Naive thymus-derived CD8-positive, alpha-beta T cell (primary cell): ENCODE measurements at regions not wholly inside any gene's neighbourhood (a gene's known extent, or its start where the extent isn't known, plus 50 kb on each side); places are given as distances from the start of the nearest gene placed in this dataset.
A peak's percentile ranks its signal among the peaks of the same experiment; 100 is the strongest.

ENCODE experiments used
- ATAC-seq, 2 donors: fragments of 150-1000 bp; cut with Tn5 transposase in 1 of 2; sonication (Bioruptor Pico), chemical (Tn5 transposase) in 1 of 2; 1 replicate in 1 of 2; 2 replicates in 1 of 2; pipeline ENCODE4 v1.10.0; 2021; ENCODE audit warnings: mild to moderate bottlenecking in 2 of 2, moderate library complexity in 2 of 2
- POLR2A ChIA-PET: fragments of 350-600 bp; sonication (Branson Sonifier 250); formaldehyde crosslinking; loops from one replicate; lab custom pipeline; 2021; ENCODE audit warnings: antibody characterized with exemption; lab: Charles Lee
- DNase-seq, 10 donors: peaks; one replicate each; pipeline versions ENCODE4 v3.0.0 to v3.0.0-alpha.2; 2020 to 2022
- H3K27ac Mint-ChIP-seq, 10 donors: one replicate each; pipeline ENCODE4 v1.8.0; 2020 to 2022; ENCODE audit warnings: mild to moderate bottlenecking in 10 of 10, mixed read lengths in 10 of 10, moderate library complexity in 4 of 10, inconsistent platforms in 1 of 10
- H3K27me3 Mint-ChIP-seq, 5 donors: one replicate each; pipeline ENCODE4 v1.8.0; 2021 to 2022; ENCODE audit warnings: mixed read lengths in 5 of 5
- H3K36me3 Mint-ChIP-seq, 3 donors: one replicate each; pipeline ENCODE4 v1.8.0; 2020 to 2022; ENCODE audit warnings: mixed read lengths in 3 of 3, mild to moderate bottlenecking in 2 of 3, inconsistent platforms in 1 of 3
- H3K4me1 Mint-ChIP-seq, 4 donors: one replicate each; pipeline ENCODE4 v1.8.0; 2021 to 2022; ENCODE audit warnings: mixed read lengths in 4 of 4
- H3K4me3 Mint-ChIP-seq, 10 donors: one replicate each; pipeline ENCODE4 v1.8.0; 2020 to 2022; ENCODE audit warnings: mild to moderate bottlenecking in 10 of 10, mixed read lengths in 10 of 10, moderate library complexity in 6 of 10, inconsistent platforms in 1 of 10
- H3K9me3 Mint-ChIP-seq, 9 donors: one replicate each; pipeline ENCODE4 v1.8.0; 2020 to 2022; ENCODE audit warnings: mixed read lengths in 9 of 9, mild to moderate bottlenecking in 3 of 9, inconsistent platforms in 1 of 9, moderate library complexity in 1 of 9

DNA sequence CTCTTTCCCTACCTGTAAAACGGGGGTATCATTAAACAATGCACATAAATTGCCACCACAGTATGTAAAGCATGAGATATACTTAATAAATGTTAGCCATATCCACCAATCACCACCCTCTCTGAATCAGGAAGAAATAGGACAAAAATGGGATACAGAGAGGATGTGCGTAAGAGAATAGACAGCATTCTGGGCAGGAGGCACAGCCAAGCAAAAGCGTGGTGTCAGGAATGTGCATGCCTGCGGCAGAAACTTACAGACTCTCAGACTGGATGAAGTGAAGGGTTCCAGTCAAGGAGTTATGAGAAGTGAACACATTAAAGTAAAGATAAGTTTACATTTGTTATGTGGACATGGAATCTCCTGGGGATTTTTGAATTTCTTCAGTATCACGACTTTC, 121.7 kb upstream of the MDM1 start:
- Mint-ChIP-seq H3K27me3 (no peaks in the 10 kb centered on the region), H3K4me3 (peak overlapping the region in 3 of 10 donors; percentile 6 to 49 (median 49)), H3K9me3 (peaks cover 0 to 4% (median 0%) of the 10 kb centered on the region in 9 donors), H3K27ac (peak overlapping the region in 5 of 10 donors; percentile 7 to 89 (median 46)), H3K4me1 (peaks cover 48 to 85% (median 82%) of the 10 kb centered on the region in 4 donors), H3K36me3 (no peaks in the 10 kb centered on the region)
- DNase-seq (no peak), ATAC-seq (no peak)
- POLR2A ChIA-PET, result interaction anchor here (0.9 to 2.0 kb wide), 2 partner anchors 155 to 157 kb away, joined by 4 to 5 read pairs; partner anchors contain the start of gene RAP1B

DNA sequence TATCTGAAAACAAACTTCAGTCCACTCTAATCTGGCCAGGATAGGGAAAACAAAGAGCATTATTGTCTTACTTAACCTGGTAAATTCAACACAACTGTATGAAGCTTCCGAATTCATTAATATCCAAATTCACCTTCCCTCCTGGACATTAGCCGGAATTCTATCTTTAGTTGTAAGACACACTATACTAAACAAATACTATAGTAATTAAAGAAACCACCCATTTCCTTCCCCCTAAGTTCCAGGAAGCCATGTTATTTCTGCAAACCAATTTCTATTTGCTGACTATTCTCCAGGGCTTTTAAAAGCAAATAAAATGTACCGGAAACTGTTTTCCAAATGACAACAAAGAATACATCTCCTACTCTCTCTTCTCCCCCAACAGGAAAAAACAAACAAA, 122.7 kb upstream of the MDM1 start:
- DNase-seq (no peak), ATAC-seq (no peak)
- POLR2A ChIA-PET, result interaction anchor here (0.8 to 2.0 kb wide), 5 partner anchors 16 to 156 kb away, joined by 3 to 5 read pairs (median 4); partner anchors contain the start of gene RAP1B
- Mint-ChIP-seq H3K4me3 (peak overlapping the region in 7 of 10 donors; percentile 15 to 72 (median 45)), H3K36me3 (no peaks in the 10 kb centered on the region), H3K4me1 (peaks cover 44 to 78% (median 73%) of the 10 kb centered on the region in 4 donors), H3K27me3 (no peaks in the 10 kb centered on the region), H3K9me3 (peaks cover 0 to 4% (median 0%) of the 10 kb centered on the region in 9 donors), H3K27ac (peak overlapping the region in 6 of 10 donors; percentile 56 to 89 (median 75))

DNA sequence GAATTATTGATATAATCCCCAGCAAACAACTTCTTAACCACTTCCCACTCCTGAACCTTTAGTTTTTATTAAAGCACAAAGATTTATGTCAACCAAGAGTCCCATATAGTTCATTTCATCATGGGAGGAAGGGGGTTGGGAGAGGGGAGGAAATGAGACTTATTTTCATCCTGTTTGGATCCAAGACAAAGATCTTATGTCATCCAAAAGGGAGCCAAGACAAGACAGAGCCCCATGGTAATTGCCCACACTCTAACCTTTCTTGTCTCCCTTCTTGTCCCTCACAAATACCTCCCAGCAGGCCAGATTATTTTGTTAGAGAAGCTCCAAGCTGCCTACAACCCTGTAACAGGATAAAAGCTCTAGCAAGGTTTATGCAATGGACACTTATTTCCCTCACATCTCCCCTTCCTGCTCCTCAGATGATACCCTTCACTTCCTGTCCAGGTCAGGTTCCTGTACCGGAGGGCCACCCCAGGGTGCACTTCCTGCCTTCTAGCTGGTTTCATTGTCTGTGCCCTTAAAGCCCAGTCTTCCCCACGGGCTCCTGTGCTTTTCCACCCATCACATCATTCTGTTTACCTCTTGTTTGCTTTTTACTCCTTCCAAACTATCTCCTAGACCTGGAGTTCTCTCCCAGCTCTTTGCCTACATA, 123.7 kb upstream of the MDM1 start:
- H3K4me3 Mint-ChIP-seq, result peak overlapping the region in 8 of 10 donors; percentile 27 to 72 (median 50)
- H3K36me3 Mint-ChIP-seq, result no peaks in the 10 kb centered on the region
- H3K27ac Mint-ChIP-seq, result peak overlapping the region; percentile 60 to 89 (median 81)
- H3K27me3 Mint-ChIP-seq, result no peaks in the 10 kb centered on the region
- DNase-seq (peak in 1 of 10 donors; percentile 12), ATAC-seq (peak; percentile 41 to 49)
- H3K9me3 Mint-ChIP-seq, result peaks cover 0 to 4% (median 0%) of the 10 kb centered on the region in 9 donors
- POLR2A ChIA-PET, result interaction anchor here (0.6 to 1.4 kb wide), 4 partner anchors 17 to 155 kb away, joined by 3 to 5 read pairs (median 3); partner anchors contain the start of gene RAP1B
- peaks cover 39 to 77% (median 66%) of the 10 kb centered on the region in 4 donors for H3K4me1 Mint-ChIP-seq

DNA sequence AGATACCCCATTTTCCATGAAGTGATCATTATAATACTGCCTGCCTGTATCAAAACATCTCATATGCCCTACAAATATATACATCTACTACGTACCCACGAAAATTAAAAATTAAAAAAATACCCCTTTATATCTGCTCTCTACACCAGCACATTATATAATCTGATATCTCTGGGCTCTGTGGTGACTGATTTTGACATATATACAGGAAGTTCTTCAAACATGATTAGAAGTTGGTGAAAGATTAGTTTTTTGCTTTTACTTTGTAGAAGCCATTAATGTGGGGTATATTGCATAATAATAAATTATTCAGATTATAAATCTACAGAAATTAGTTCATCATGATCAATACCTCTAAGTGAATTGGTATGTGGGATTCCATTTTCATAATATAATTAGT, 126.7 kb upstream of the MDM1 start:
- H3K4me1 Mint-ChIP-seq, result peaks cover 23 to 64% (median 48%) of the 10 kb centered on the region in 4 donors
- H3K27ac Mint-ChIP-seq, result peak overlapping the region in 3 of 10 donors; percentile 11 to 62 (median 35)
- ATAC-seq, result no peak

DNA sequence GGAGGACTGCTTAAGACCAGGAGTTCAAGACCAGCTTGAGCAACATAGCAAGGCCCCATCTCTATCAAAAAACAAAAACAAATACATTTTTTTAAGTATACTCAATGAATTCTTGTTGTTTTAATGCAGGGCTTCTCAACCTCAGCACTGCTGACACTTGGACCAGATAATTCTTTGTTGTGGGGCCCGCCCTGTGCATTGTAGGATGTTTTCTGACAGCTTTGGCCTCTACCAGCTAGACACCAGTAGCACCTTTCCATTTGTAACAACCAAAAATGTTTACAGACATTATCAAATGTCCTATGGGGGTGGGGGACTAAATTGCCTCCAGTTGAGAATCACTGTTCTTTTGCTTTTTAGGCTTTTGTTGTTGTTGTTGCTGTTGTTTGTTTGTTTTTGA, 128.1 kb upstream of the MDM1 start:
- peaks cover 0 to 4% (median 0%) of the 10 kb centered on the region in 9 donors for H3K9me3 Mint-ChIP-seq
- ATAC-seq, result no peak
- no peak overlapping the region for H3K4me3 Mint-ChIP-seq
- POLR2A ChIA-PET, result no interaction called here
- H3K36me3 Mint-ChIP-seq, result no peaks in the 10 kb centered on the region
- peak overlapping the region in 4 of 10 donors; percentile 34 to 72 (median 45) for H3K27ac Mint-ChIP-seq
- H3K27me3 Mint-ChIP-seq, result no peaks in the 10 kb centered on the region
- no peak for DNase-seq
- peaks cover 15 to 51% (median 35%) of the 10 kb centered on the region in 4 donors for H3K4me1 Mint-ChIP-seq

More for the DNA sequence above, 126.7 kb upstream of the MDM1 start:
- no peaks in the 10 kb centered on the region for H3K36me3 Mint-ChIP-seq
- H3K27me3 Mint-ChIP-seq, result no peaks in the 10 kb centered on the region
- POLR2A ChIA-PET, result no interaction called here
- H3K9me3 Mint-ChIP-seq, result peaks cover 0 to 4% (median 0%) of the 10 kb centered on the region in 9 donors
- DNase-seq, result no peak
- H3K4me3 Mint-ChIP-seq, result no peak overlapping the region

DNA sequence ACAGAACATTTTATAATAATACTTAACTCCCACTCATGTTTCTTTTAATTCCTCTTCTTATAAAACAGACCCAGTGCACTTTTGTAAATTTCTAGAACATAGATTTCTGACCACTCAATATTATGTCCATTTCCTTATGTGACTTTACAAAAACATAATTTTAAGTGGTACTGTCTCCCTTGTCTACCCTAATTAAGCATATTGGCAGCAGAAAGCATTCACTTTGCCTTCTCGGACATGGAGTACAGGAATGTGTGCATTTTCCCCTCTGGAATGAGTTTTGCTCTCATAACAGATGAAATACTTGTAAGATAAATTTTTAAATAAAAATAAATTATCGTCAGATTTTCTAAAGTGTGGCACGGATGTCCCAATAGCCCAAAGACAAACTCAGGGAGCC, 129.5 kb upstream of the MDM1 start:
- Mint-ChIP-seq H3K36me3 (no peaks in the 10 kb centered on the region), H3K9me3 (peaks cover 0 to 4% (median 0%) of the 10 kb centered on the region in 9 donors), H3K27me3 (no peaks in the 10 kb centered on the region), H3K4me1 (peaks cover 6 to 37% (median 21%) of the 10 kb centered on the region in 4 donors), H3K4me3 (no peak overlapping the region), H3K27ac (peak overlapping the region in 1 of 10 donors; percentile 8)
- POLR2A ChIA-PET, result no interaction called here
- ATAC-seq, result no peak
- DNase-seq, result no peak

DNA sequence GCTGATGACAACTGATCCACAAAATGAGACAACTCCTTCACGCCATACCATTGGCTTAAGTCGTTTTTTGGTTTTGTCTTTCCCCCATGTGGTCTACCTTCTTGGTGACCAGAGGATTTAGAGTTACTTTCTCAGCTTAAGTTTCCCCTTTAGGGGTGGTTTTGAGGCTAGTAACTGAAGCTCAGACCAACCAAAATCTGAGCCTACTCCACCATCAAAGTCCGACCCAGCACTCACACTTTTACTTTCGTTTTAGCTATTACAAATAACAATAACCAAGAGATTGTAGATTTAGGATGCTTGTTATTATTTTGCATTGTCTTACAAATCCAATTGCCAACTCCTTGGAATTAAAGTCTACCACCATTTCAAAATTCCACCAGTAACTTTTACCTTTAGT, 130.6 kb upstream of the MDM1 start:
- H3K27me3 Mint-ChIP-seq, result no peaks in the 10 kb centered on the region
- H3K4me3 Mint-ChIP-seq, result peak overlapping the region; percentile 68 to 88 (median 83)
- no peaks in the 10 kb centered on the region for H3K9me3 Mint-ChIP-seq
- peak overlapping the region; percentile 87 to 95 (median 91) for H3K27ac Mint-ChIP-seq
- H3K36me3 Mint-ChIP-seq, result no peaks in the 10 kb centered on the region
- POLR2A ChIA-PET, result interaction anchor here (0.7 to 0.8 kb wide), 4 partner anchors 12 to 151 kb away, joined by 3 to 4 read pairs (median 4); no protein-coding TSS in a partner anchor
- peaks cover 6 to 32% (median 19%) of the 10 kb centered on the region in 4 donors for H3K4me1 Mint-ChIP-seq
- ATAC-seq, result peak; percentile 42 to 54
- DNase-seq, result peak in 1 of 10 donors; percentile 19

DNA sequence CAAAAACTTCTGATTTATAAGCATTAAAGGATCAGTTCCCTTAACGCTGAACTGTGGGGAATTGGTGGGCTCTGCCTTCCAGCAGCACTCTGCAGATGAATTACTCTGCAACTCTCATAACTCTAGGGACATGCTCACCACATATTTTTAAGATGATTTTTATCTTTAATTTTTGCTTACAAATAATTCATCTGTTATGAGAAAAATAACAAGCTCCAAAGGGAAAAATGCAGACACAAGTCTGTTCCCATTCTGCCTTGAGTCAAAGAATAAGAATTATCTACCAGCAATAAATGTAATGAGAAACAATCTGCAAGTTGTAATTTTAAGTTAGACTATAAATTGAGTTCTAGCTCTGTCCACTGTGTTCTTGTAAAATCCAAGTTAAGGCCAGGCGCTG, 133.1 kb upstream of the MDM1 start:
- H3K4me1 Mint-ChIP-seq, result peaks cover 6 to 22% (median 14%) of the 10 kb centered on the region in 4 donors
- H3K36me3 Mint-ChIP-seq, result no peaks in the 10 kb centered on the region
- H3K27me3 Mint-ChIP-seq, result no peaks in the 10 kb centered on the region
- POLR2A ChIA-PET, result interaction anchor here (0.5 kb wide), 1 partner anchor 123 kb away, joined by 5 read pairs; no protein-coding TSS in a partner anchor
- ATAC-seq, result no peak
- DNase-seq, result no peak
- H3K27ac Mint-ChIP-seq, result no peak overlapping the region
- no peaks in the 10 kb centered on the region for H3K9me3 Mint-ChIP-seq
- H3K4me3 Mint-ChIP-seq, result no peak overlapping the region

DNA sequence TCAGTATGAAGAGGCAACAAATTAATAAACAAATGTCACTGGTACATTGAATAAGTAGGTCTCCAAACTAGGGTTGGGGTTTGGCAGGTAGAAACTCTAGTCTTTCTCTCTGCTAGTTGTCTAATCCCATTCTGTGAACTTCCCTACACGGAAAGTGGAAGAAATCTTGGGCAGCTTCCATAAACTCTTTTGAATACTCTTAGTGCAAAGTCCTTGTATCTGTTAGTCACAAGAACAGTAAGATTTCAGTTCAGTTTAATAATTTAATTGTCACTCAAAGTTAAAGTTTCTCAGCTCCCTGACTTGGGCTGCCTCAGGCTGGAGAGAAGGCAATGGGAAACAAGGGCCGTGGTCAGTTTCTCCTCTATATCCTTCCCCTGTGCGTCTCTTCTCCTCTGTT, 135.4 kb upstream of the MDM1 start:
- Mint-ChIP-seq H3K9me3 (no peaks in the 10 kb centered on the region), H3K27me3 (no peaks in the 10 kb centered on the region), H3K4me3 (no peak overlapping the region), H3K27ac (no peak overlapping the region), H3K4me1 (peaks cover 10 to 21% (median 10%) of the 10 kb centered on the region in 4 donors), H3K36me3 (no peaks in the 10 kb centered on the region)
- POLR2A ChIA-PET, result interaction anchor here (0.5 to 1.0 kb wide), 2 partner anchors 8 to 12 kb away, joined by 4 read pairs; no protein-coding TSS in a partner anchor
- ATAC-seq, result no peak
- DNase-seq, result no peak

DNA sequence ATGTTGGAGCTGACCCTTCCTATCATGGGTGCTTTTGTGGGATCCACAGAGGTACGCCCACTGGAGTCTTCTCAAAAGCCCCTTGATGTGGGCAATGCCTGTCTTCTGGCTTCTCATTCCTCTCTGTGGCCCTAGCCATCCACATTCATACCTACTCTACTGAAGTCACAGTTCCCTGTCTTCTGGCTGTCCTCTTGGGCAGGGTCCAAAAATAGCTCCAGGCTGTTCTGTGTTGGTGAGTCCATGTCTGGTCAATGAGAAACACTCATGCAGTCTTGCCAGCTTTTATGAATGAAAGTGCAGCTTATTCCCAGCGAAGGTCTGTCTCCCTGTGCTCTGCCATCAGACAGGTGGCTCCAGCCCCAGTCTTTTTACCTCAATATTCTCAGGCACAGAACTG, 135.9 kb upstream of the MDM1 start:
- H3K4me3 Mint-ChIP-seq, result no peak overlapping the region
- POLR2A ChIA-PET, result interaction anchor here (1.0 kb wide), 1 partner anchor 11 kb away, joined by 4 read pairs; no protein-coding TSS in a partner anchor
- DNase-seq (no peak), ATAC-seq (no peak)
- H3K36me3 Mint-ChIP-seq, result no peaks in the 10 kb centered on the region
- H3K27me3 Mint-ChIP-seq, result no peaks in the 10 kb centered on the region
- no peaks in the 10 kb centered on the region for H3K9me3 Mint-ChIP-seq
- peaks cover 5 to 17% (median 8%) of the 10 kb centered on the region in 4 donors for H3K4me1 Mint-ChIP-seq
- H3K27ac Mint-ChIP-seq, result no peak overlapping the region

DNA sequence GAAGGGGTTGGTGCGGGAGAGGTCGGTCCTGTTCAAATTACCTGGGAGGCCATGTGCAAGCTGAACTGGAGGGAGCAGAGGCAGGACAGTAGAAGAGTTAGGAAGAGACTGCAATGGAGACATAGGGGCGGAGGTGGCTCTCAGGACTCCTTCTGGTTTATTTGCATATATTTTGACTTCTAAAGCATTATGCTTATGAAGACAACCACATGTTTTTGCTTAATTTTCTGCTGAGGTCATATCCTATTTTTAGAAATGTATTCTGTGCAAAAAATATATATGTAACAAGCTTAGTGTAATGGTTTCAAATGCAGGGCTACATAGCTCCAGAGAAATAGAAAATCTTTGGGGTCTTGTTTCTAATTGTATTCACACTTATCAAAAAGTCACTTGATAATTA, 137.0 kb upstream of the MDM1 start:
- H3K27me3 Mint-ChIP-seq, result no peaks in the 10 kb centered on the region
- peak overlapping the region in 2 of 10 donors; percentile 6 to 24 for H3K27ac Mint-ChIP-seq
- ATAC-seq (no peak), DNase-seq (no peak)
- POLR2A ChIA-PET, result no interaction called here
- H3K36me3 Mint-ChIP-seq, result no peaks in the 10 kb centered on the region
- H3K4me3 Mint-ChIP-seq, result no peak overlapping the region
- H3K9me3 Mint-ChIP-seq, result no peaks in the 10 kb centered on the region
- H3K4me1 Mint-ChIP-seq, result peaks cover 0 to 11% (median 6%) of the 10 kb centered on the region in 4 donors

DNA sequence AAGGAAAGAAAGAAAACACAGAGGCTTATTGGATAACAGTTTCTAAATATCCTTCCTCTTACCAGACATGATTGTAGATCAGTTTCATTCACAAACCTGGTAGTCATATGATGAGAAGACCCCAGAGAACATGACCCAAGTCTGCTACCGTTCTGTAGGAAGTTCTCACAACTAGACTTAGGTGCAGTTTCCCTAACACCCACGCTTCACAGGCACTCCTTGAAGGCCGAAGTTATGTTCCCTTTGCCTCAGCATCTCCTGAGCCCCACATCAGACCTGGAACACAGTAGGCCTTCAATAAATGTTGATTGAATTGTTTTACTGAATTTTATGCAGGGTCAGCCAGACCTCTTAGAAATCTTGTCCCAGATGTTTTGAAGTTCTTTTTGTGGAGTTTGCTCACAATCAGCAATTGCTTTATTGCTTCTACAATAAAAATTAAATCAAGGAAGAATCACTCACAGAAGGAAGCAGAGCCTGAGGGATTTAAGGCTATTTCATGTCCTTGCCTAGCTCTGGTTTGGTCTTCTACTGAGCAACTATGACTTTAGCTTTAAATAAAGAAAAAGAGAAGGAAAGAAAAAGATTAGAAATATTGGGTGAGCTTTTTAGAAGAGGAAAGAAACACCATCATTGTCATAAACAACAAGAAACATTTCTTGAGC, 138.6 kb upstream of the MDM1 start:
- no peak for ATAC-seq
- H3K9me3 Mint-ChIP-seq, result no peaks in the 10 kb centered on the region
- no peak overlapping the region for H3K4me3 Mint-ChIP-seq
- H3K27ac Mint-ChIP-seq, result peak overlapping the region in 4 of 10 donors; percentile 7 to 52 (median 42)
- H3K27me3 Mint-ChIP-seq, result no peaks in the 10 kb centered on the region
- peaks cover 0 to 11% (median 6%) of the 10 kb centered on the region in 4 donors for H3K4me1 Mint-ChIP-seq
- DNase-seq, result no peak
- no peaks in the 10 kb centered on the region for H3K36me3 Mint-ChIP-seq
- POLR2A ChIA-PET, result no interaction called here
